SK-N-MC (cell line): ENCODE measurements at regions not wholly inside any gene's neighbourhood (a gene's known extent, or its start where the extent isn't known, plus 50 kb on each side); places are given as distances from the start of the nearest gene placed in this dataset.
"Not testable (repeated sequence)": the region's sequence is repeated elsewhere in the genome, so short reads cannot be mapped to it uniquely, and the experiment has no call there.

Experiments used
- DNase-seq: peaks from one replicate; pipeline ENCODE4 v3.0.0-alpha.2; 2011; ENCODE audit warnings: low read depth, low spot score
- H3K27ac ChIP-seq: fragments of 200-600 bp; sonication (generic); 2 replicates; pipeline ENCODE4 v1.5.1; 2016; ENCODE audit warnings: mixed run types
- H3K36me3 ChIP-seq: fragments of 200-600 bp; sonication (generic); 2 replicates; pipeline ENCODE4 v1.6.1; 2017; ENCODE audit warnings: antibody characterized with exemption, low read length, mixed read lengths; ENCODE audit not compliant: insufficient read depth
- H3K4me3 ChIP-seq: fragments of 200-600 bp; sonication (generic); 2 replicates; pipeline ENCODE4 v1.5.1; 2016
- H3K9ac ChIP-seq: fragments of 200-600 bp; sonication (generic); 2 replicates; pipeline ENCODE4 v1.8.0; 2017; ENCODE audit warnings: mixed run types, mixed read lengths; ENCODE audit not compliant: insufficient read length
- H3K9me3 ChIP-seq: fragments of 200-600 bp; sonication (generic); 2 replicates; pipeline ENCODE4 v1.6.1; 2017; ENCODE audit warnings: low read depth, mild to moderate bottlenecking, antibody characterized with exemption, low read length, moderate library complexity, mixed read lengths
- EZH2 ChIP-seq: fragments of 200-600 bp; sonication (generic); IDR thresholded peaks from one replicate; pipeline ENCODE4 v1.6.1; 2017; ENCODE audit warnings: antibody characterized with exemption
- FOXP2 ChIP-seq: optimal IDR thresholded peaks from 2 replicates; pipeline ENCODE3; 2011; ENCODE audit warnings: mild to moderate bottlenecking, moderate library complexity; ENCODE audit not compliant: insufficient read depth; ENCODE audit errors: extremely low read length, control extremely low read depth
- POLR2AphosphoS5 ChIP-seq: IDR thresholded peaks from 2 replicates; pipeline ENCODE4 v1.6.1; 2012; ENCODE audit warnings: mild to moderate bottlenecking, low read depth, low read length, borderline replicate concordance

DNA sequence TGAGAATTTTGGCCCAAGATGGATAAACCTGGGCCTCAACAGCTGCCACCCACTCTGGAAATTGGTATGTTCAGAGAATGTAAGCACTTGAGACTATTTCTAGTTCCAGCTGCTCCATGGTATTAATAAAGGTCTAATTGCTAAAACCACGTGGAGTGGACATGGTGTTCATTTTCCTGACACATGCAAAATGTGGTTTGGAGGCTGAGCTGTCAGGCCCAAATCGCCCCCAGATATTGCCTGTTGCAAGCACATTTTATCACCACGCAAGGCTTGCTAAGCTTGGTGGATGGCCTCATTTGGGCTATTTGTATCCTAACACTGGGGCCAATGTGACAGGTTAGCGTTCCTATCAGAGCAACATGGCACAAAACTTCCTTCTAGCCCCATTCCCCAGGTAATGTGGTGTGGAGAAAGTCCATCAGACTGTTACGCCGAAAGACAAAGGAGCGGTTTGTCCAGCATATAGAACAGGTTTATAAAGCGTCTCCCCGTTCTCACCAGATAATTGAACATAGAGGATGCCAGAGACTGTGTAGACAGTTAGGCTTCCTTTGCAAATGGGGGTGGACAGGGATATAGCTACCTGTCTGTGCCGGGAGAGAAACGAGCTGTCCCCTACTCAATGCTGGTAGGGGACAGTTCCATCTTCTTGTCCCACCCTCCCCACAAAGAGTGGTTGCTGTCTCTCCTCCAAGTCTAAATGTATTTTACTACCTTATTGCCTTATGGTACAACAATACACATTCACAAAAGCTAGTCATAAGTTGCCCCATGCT lies 78.0 kb upstream of the ANKRD1 start:
- Histone ChIP-seq H3K4me3 (no peak overlapping the region), H3K36me3 (no peaks in the 10 kb centered on the region), H3K27ac (no peak overlapping the region), H3K9me3 (no peaks in the 10 kb centered on the region), H3K9ac (no peak overlapping the region)
- DNase-seq: no peak
- TF ChIP-seq EZH2 (no peak), POLR2AphosphoS5 (no peak), FOXP2 (no peak)

DNA sequence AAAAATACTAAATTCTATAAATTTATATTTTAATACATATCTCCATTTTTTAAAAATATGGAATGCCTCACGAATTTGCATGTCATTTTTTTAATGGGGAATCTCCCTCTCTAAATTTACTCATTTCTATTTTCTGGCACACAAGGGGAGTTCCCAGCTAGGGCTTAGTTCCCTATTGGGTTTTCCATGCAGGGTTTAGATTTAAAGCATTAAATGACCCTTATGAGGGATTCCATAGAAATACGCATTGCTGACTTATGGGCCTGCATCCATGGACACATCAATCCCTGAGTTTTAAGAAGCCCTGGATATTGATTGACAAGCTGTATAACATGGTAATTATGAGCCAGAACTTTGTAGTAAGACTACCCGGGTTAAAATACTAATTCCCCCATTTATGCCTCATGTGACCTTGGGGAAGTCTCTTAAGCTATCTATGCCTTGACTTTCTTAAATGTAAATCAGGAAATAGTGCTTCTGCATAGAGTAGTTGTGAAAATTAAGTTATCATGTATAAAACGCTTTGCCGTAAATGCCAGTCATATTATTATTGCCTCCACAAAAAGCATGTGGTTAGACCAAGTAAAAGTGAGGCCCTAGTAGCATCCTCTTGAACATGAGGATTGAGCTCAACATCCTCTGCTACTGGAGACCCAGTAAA lies 78.8 kb upstream of the ANKRD1 start:
- no peak overlapping the region for H3K9ac ChIP-seq
- no peak for TF ChIP-seq EZH2
- no peak for TF ChIP-seq POLR2AphosphoS5
- TF ChIP-seq FOXP2: no peak
- H3K4me3 ChIP-seq: no peak overlapping the region
- no peaks in the 10 kb centered on the region for H3K9me3 ChIP-seq
- DNase-seq: no peak
- H3K36me3 ChIP-seq: no peaks in the 10 kb centered on the region
- H3K27ac ChIP-seq: no peak overlapping the region

- H3K9ac ChIP-seq: no peak overlapping the region
Observed at GRCh38 chr10:91000470-91000869, 79.6 kb upstream of the ANKRD1 start.

GRCh38 chr10:91000985-91001384 lies 80.1 kb upstream of the ANKRD1 start:
- DNase-seq: no peak

More at GRCh38 chr10:91000470-91000869, 79.6 kb upstream of the ANKRD1 start:
- no peak for DNase-seq
- Histone ChIP-seq H3K36me3 (no peaks in the 10 kb centered on the region), H3K4me3 (no peak overlapping the region), H3K27ac (no peak overlapping the region), H3K9me3 (no peaks in the 10 kb centered on the region)
- TF ChIP-seq POLR2AphosphoS5 (no peak), EZH2 (no peak), FOXP2 (no peak)

GRCh38 chr10:91002656-91003055 lies 81.8 kb upstream of the ANKRD1 start:
- no peak overlapping the region for H3K4me3 ChIP-seq
- no peak for DNase-seq
- no peak overlapping the region for H3K9ac ChIP-seq
- no peak for TF ChIP-seq FOXP2
- TF ChIP-seq EZH2: no peak
- no peak for TF ChIP-seq POLR2AphosphoS5
- no peaks in the 10 kb centered on the region for H3K36me3 ChIP-seq
- no peak overlapping the region for H3K27ac ChIP-seq
- no peaks in the 10 kb centered on the region for H3K9me3 ChIP-seq

More at GRCh38 chr10:91000985-91001384, 80.1 kb upstream of the ANKRD1 start:
- H3K36me3 ChIP-seq: no peaks in the 10 kb centered on the region
- H3K9me3 ChIP-seq: no peaks in the 10 kb centered on the region
- TF ChIP-seq FOXP2 (no peak), POLR2AphosphoS5 (no peak), EZH2 (no peak)
- no peak overlapping the region for H3K9ac ChIP-seq
- no peak overlapping the region for H3K4me3 ChIP-seq
- no peak overlapping the region for H3K27ac ChIP-seq

DNA sequence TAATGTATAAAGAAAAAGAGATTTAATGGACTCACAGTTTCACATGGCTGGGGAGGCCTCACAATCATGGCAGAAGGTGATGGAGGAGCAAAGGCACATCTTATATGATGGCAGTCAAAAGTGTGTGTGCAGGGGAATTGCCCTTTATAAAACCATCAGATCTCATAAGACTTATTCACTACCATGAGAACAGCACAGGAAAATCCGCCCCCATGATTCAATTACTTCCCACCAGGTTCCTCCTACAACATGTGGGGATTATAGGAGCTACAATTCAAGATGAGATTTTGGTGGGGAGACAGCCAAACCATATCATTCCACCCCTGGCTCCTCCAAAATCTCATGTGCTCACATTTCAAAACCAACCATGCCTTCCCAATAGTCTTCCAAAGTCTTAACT lies 82.5 kb upstream of the ANKRD1 start:
- DNase-seq, H3K9ac ChIP-seq, H3K36me3 ChIP-seq, H3K9me3 ChIP-seq, H3K27ac ChIP-seq, H3K4me3 ChIP-seq: not testable (repeated sequence)

DNA sequence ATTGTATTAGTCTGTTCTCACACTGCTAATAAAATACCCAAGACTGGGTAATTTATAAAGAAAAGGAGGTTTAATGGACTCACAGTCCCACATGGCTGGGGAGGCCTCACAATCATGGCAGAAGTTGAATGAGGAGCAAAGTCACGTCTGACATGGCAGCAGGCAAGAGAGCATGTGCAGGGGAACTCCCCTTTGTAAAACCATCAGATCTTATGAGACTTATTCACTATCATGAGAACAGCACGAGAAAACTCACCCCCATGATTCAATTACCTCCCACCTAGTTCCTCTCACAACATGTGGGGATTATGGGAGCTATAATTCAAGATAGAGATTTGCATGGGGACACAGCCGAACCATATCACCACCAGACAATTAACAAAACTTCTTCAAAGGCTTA lies 84.4 kb upstream of the ANKRD1 start:
- H3K9ac ChIP-seq, H3K27ac ChIP-seq, H3K36me3 ChIP-seq, DNase-seq, H3K9me3 ChIP-seq, H3K4me3 ChIP-seq: not testable (repeated sequence)

DNA sequence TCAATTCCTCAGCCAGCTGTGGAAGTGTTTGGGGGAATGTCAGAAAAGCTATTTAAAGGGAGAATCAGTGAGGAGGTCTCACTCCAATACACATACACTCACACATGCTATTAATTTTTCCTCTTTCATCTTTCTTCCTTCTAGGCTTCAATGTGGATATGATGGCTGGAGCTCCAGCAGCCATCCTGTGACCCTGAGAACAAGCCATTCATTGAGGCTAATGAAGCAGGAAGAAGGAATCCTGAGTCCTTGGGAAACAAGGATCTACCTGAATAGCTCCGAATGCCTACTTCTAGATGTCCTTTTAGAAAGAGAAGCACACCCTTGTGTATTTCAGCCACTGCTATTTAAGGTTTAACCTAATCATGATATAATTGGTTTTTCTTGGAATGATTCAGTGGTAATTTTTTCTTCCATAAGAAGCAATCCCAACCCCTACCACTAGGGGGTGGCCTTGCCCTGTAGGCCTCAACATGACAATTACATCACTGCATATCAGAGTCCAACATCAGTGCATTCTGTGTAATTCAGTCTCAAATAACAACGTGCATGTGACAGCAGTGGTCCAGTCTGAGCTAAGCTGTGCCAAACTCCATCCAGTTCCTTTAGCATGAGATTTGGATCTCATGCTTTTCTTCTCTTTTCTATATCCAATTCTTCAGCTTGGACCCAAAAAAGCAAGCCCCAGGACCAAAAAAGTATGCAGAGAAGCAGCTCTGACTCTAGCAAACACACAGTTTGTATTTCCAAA lies 85.3 kb upstream of the ANKRD1 start:
- H3K9ac ChIP-seq: no peak overlapping the region
- TF ChIP-seq EZH2 (no peak), FOXP2 (no peak), POLR2AphosphoS5 (no peak)
- peak; percentile 35 for DNase-seq
- no peaks in the 10 kb centered on the region for H3K36me3 ChIP-seq
- peak overlapping the region; percentile 64 for H3K27ac ChIP-seq
- no peaks in the 10 kb centered on the region for H3K9me3 ChIP-seq
- H3K4me3 ChIP-seq: no peak overlapping the region
